H1 (cell line): ENCODE measurements at regions not wholly inside any gene's neighbourhood (a gene's known extent, or its start where the extent isn't known, plus 50 kb on each side); places are given as distances from the start of the nearest gene placed in this dataset.

Source experiments
- ATF2 ChIP-seq: IDR thresholded peaks from 2 replicates; pipeline ENCODE4 v1.6.1; 2012; ENCODE audit warnings: low read length, inconsistent platforms
- CEBPB ChIP-seq: IDR thresholded peaks from 2 replicates; pipeline ENCODE4 v1.6.1; 2012; ENCODE audit warnings: low read depth, low read length
- CHD1 ChIP-seq: IDR thresholded peaks from 2 replicates; pipeline ENCODE4 v1.6.1; 2012; ENCODE audit warnings: low read depth, low read length, improper control_type of control experiment
- MAX ChIP-seq: IDR thresholded peaks from 2 replicates; pipeline ENCODE4 v1.6.1; 2012; ENCODE audit warnings: inconsistent platforms
- POLR2A ChIP-seq, 2 experiments: IDR thresholded peaks; 1 replicate in 1 of 2; 2 replicates in 1 of 2; pipeline ENCODE4 v1.6.1; 2011; ENCODE audit warnings: low read depth in 2 of 2, low read length in 2 of 2, mild to moderate bottlenecking in 2 of 2; ENCODE audit errors: control extremely low read depth in 1 of 2
- TAF1 ChIP-seq: IDR thresholded peaks from 2 replicates; pipeline ENCODE4 v1.6.1; 2011; ENCODE audit warnings: mild to moderate bottlenecking, low read depth, low read length
- TF ChIP-seq, protein P1 (sequence below), 3 experiments: IDR thresholded peaks; 1 replicate in 2 of 3; 2 replicates in 1 of 3; pipeline versions ENCODE4 v1.5.1 to v1.6.1; 2011; ENCODE audit warnings: low read length in 3 of 3, mild to moderate bottlenecking in 3 of 3, inconsistent platforms in 2 of 3, low read depth in 1 of 3, moderate library complexity in 1 of 3; ENCODE audit not compliant: insufficient read depth in 1 of 3; ENCODE audit errors: control extremely low read depth in 1 of 3

GRCh38 chr4:53755656-53756055 is 164.4 kb upstream of the LNX1 start:
- TF ChIP-seq CEBPB (no peak), POLR2A (IDR thresholded peaks at IDR 0.05; ENCODE audit: control extremely low read depth in 1 of 2, low read depth in 2 of 2, low read length in 2 of 2) (no peak), ATF2 (no peak), MAX (no peak), TAF1 (no peak), CHD1 (no peak)
- TF ChIP-seq, protein P1, sequence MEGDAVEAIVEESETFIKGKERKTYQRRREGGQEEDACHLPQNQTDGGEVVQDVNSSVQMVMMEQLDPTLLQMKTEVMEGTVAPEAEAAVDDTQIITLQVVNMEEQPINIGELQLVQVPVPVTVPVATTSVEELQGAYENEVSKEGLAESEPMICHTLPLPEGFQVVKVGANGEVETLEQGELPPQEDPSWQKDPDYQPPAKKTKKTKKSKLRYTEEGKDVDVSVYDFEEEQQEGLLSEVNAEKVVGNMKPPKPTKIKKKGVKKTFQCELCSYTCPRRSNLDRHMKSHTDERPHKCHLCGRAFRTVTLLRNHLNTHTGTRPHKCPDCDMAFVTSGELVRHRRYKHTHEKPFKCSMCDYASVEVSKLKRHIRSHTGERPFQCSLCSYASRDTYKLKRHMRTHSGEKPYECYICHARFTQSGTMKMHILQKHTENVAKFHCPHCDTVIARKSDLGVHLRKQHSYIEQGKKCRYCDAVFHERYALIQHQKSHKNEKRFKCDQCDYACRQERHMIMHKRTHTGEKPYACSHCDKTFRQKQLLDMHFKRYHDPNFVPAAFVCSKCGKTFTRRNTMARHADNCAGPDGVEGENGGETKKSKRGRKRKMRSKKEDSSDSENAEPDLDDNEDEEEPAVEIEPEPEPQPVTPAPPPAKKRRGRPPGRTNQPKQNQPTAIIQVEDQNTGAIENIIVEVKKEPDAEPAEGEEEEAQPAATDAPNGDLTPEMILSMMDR (IDR thresholded peaks at IDR 0.05; ENCODE audit: control extremely low read depth in 1 of 3, insufficient read depth in 1 of 3, low read depth in 1 of 3, low read length in 3 of 3), result no peak
